ENCODE measurements at regions not wholly inside any gene's neighbourhood (a gene's known extent, or its start where the extent isn't known, plus 50 kb on each side); places are given as distances from the start of the nearest gene placed in this dataset.

- TF ChIP-seq CTCF (IDR thresholded peaks at IDR 0.05; ENCODE audit: poor library complexity) (no peak), EZH2 (IDR thresholded peaks at IDR 0.05; ENCODE audit: borderline replicate concordance) (no peak), EZH2phosphoT487 (IDR thresholded peaks at IDR 0.05; ENCODE audit: low read depth, severe bottlenecking, unreplicated experiment) (no peak)
Measured at GRCh38 chrX:74234818-74235217, 69.2 kb upstream of the ZCCHC13 start.

All from hepatocyte (in vitro differentiated cells).